NCI-H1436 (cell line): ENCODE measurements at regions not wholly inside any gene's neighbourhood (a gene's known extent, or its start where the extent isn't known, plus 50 kb on each side); places are given as distances from the start of the nearest gene placed in this dataset.
"Not testable (repeated sequence)": the region's sequence is repeated elsewhere in the genome, so short reads cannot be mapped to it uniquely, and the experiment has no call there.

Experiments
- DNase-seq: peaks from one replicate; lab custom pipeline; 2025; lab: John Stamatoyannopoulos, UW

DNA sequence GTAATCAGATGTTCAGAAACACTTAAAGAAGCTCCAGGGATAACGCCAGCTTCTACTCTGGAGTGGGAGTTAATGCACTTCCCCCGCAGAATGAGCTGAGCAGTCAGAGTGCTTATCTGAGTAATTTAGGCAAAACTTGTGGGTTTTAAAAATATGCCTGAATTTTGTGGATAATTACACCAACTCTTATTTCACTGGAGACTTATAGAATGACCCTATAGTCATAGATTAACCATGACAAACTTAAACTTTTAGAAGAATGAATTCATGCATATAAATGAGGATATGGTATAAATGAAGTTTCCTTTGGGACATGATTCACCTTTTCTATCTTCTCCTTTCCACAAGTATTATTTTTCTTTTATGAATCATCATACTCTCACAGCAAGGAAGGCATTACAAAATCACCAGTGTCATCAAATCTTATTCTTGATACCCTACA lies 241.1 kb upstream of the FBXO33 start:
- no peak for DNase-seq

DNA sequence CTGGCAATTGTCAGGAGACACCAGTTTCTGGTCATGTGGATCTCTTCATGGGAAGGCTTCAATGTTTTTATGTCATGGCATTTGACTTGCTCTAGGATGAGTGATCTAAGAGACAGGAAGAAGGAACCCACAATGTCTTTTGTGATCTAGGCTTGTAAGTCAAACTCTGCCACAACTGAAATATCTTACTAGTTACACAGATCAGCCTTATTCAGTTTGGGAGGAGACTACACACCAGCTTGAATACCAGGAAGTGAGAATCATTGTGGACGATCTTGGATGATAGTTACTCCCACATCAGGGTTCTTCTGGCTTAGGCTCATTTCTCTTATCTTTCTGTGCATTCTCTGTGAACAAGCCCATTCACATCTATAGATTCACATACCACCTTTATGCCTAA lies 236.2 kb upstream of the FBXO33 start:
- DNase-seq: no peak

DNA sequence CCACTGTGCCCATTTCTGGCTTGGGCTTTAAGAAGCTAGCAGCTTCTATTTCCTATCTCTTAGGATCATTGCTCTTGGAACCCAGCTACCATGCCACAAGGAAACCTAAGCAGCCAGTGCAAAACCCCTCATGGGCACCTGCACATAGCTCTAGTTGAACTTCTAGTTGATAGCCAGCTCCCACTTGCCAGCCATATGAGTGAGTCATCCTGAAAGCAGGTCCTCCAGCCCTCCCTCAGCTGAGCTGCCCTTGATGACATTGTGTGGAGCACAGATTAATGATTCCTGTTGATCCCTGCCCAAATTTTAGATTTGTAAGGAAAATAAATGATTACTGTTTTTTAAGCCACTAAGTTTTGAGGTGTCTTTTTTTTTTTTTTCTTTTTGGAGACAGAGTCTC lies 234.2 kb upstream of the FBXO33 start:
- DNase-seq: no peak

DNA sequence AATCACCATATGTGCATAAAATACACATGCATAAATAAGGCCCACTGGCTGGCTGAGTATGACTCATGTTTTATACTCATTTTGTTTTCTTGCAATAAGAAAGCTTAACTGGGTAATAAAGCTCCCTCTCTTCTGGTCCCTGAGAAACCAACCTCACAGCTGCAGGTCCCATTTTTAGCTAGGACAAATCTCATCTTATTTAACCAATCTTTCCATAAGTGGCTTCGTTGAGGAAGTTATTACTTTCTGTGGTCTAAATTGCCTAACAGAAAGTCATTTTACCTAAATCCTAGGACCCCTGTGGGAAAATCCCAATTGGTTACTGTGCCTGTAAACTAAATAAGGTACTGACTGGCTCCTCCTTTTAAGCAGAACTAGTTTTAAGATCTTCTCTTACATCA lies 232.8 kb upstream of the FBXO33 start:
- no peak for DNase-seq

DNA sequence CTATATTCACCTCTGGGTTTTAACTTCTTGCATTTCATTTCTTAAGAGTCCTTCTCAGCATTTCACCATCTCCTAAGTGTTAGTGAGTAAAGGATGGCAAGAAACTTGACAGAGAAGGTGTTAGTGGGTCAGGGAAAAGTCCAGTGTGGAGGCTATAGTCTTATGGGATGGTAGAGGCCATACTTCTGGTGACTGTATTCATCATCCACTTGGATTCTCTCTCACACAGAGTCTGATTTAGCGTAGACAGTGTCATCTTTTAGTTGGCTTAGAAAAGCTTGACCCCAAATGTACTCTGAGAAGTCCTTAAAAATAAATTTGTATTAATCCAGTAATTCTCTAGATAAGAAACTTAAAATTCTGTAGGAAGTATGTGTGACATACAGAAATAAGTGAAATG lies 232.4 kb upstream of the FBXO33 start:
- DNase-seq: no peak

DNA sequence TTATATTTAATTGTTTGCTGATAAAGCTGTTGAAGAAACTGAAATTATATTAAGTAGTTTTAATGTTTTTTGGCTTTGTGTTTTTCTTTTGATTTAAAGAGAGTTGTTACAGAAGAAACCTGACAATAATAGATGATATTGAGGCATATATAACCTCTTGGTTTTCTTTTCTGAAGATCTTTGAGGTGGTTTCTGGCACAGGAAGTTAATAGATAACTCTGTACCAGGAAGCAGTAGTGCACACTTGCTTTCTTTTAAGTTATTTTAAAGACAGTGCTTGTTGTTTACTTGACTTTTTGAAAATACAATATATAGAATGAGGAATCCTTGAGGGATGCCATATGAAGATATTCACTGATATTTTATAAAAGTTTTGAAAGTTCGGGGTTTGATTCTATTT lies 209.0 kb upstream of the FBXO33 start:
- DNase-seq: no peak

DNA sequence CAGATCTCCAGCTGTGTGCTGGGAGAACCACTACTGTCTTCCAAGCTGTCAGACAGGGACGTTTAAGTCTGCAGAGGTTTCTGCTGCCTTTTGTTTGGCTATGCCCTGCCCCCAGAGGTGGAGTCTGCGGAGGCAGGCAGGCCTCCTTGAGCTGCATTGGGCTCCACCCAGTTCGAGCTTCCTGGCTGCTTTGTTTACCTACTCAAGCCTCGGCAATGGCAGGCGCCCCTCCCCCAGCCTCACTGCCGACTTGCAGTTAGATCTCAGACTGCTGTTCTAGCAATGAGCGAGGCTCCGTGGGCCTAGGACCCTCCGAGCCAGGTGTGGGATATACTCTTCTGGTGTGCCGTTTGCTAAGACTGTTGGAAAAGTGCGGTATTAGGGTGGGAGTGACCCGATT lies 206.8 kb upstream of the FBXO33 start:
- DNase-seq: not testable (repeated sequence)

DNA sequence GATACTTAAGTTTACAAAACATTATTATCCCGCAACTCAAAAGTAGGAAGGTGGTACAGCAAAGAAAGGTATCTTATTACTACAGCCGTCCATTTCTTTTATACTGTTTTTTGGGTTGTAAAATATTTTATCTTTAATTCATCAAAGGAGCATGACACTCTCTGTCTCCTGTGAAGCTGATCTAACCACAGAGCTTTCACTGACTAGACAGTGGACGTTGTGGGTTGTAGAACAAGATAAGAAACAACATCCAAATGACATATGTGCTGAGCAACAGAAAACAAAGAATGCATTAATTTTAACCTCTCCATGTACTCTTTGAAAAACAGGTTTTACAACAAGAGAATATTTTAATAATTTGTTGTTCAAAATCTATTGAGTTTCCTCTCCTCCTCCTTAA lies 195.9 kb upstream of the FBXO33 start:
- DNase-seq: no peak

DNA sequence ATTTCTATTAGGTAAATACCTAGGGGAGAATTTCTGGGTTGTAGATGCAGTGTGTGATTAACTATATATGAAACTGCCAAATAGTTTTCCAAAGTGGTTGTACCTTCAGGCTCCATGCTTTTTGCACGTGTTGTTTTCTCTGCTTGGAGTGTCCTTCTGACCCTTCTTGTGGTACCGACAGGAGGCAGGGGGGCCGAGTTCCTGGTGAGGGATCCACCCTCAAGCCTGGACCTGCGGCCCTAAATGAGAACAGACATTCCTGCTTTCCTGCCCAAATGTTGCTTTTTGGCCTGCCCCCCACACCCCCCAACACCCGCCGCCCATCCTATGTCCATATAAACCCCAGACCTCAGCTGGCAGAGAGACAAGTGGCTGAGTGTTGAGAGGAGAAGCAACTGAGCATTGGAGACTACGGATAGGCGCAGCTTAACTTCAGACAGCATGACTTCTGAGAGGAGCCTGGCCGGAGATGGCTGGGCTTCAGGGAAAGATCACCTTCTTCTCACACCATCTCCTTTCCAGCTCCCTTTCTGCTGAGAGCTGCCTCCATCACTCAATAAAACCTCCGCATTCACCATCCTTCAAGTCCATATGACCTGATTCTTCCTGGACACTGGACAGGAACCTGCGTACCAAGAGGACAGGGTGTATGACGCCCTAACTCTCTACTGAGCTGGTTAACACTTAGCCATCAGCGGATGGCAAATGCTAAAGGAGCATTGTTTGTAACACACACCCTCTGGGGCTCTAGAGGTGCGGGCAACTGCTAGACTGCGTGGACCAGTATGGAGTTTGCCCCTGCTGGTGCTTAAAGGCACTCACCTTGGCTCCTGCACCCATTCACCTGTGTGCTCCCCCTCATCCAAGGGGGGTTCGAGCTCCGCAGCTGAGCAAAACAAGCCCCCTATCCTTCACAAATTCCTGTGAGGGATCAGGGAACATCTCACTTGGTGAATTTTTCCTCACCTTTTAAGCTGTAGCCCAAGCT lies 194.7 kb upstream of the FBXO33 start:
- DNase-seq: no peak

DNA sequence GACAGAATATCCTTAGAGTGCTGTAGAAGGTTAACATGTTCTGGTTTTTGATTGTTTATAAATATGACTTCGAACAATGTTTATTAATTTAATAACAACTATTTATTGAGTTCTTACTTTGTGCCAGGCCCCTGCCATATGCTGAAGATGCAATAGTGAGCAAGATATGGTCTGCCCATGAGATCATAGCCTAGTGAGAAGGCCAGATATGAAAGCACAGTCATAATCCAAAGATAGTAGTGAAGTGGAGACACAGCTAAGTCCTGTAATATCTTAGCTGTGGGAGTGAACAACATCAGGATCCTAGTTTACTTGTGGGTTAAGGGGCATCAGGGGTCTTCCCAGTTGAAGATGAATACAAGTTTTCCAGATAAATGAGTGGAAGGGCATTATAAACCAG lies 189.4 kb upstream of the FBXO33 start:
- no peak for DNase-seq

DNA sequence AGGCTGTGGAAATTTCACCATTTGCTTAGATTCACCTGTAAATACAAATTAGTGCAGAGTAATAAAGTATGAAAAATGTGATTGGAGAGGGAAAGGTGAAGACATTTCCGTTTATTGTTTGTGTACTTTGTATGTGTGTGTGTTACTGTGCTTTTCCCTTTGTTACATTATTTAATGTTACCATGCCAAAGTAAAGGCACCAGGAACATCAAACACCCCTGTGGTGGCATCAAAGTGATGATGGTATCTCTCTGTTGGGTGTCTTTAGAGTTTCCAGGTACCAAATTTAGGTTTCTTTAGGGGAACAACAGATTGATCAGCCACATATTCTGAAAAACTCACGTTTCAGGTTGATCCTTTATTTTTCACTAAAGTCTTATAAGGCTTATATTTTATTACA lies 189.0 kb upstream of the FBXO33 start:
- no peak for DNase-seq

DNA sequence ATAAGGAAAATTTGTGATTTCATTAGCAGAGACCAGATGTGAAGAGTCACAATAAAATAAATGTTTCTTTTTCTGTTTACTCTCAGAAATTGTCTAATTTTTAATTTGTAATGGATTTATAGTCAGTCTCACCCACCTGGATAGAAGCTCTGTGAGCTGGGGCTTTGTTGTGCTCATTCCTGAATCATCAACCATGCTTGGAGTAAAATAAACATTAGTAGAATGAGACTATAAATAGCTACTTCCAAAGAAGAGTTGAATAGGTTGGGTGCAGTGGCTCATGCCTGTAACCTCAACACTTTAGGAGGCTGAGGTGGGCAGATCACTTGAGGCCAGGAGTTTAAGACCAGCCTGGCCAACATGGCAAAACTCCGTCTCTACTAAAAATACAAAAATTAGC lies 185.3 kb upstream of the FBXO33 start:
- no peak for DNase-seq

DNA sequence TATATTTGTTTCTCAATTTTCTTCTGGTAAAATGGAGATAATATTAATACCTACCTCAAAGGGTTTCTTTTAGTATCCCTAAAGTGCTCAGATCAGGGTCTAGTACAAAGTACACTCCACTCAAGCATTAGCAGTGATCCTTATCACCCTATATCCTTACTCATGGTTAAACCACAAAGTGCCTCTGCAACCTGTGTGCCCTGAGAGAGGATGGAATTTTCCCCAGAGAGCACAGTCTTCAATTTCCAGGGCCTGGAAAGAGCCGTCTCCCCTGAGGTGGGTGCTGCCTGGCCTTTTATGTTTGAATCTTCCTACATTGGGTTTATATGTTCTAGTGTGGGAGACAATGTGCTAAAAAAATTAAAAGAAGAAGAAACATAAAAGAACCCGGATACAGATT lies 183.1 kb upstream of the FBXO33 start:
- no peak for DNase-seq

DNA sequence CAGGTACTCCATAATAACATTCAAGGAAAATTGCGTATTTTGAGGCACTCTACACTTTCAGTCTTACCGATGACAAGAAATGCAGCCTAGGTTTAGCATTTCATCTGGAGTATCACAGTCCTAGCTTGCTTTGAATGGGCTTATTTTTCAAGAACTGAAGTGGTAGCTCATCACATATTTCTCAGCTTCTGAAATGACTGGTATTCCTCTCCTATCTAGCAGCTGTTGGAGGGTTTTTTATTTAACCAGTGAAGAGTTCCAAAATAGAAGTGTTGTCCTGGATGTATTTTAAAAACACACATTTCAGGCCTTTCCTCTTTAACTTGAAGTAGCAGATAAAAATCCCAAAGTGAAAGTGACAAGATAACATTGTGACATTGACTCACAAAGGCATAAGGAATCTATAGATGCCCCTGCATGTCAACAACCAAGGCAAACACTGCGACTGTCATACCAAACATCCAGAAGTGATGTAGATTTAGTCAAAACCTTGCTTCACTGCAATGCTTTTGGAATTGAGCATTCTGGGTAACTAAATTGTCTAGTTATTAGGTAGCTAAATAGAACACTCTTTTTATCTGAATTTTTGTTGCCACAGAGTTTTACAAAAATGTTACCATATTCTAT lies 182.2 kb upstream of the FBXO33 start:
- no peak for DNase-seq

DNA sequence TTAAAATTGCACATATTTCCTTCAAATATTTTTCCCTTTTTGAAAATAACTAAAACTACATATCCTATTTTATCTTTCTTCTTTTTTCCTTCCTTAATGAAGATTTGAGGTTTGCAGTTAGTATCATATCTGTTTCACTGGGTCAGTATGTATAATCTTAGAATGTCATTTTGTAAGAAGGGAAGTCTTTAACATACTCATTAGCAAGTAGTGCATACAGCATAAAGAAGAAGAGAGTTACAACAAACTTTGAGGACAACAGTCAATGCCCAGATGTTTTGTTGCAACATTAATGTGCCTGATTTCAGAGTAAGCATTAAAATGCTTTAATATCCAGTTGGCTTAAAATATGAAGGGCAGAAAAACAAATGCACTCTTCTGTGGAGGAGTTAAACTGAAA lies 176.9 kb upstream of the FBXO33 start:
- no peak for DNase-seq

DNA sequence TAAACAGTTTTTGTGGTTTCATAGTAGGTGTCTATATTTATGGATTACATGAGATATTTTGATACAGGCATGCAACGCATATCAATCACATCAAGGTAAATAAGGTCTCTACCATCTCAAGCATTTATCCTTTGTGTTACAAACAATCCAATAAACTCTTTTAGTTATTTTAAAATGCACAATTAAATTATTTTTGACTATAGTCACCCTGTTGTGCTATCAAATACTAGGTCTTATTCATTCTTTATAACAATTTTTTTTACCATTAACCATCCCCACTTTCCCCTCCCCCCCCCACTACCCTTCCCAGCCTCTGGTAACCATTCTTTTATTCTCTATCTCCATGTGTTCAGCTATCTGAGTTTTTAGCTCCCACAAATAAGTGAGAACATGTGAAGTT lies 175.7 kb upstream of the FBXO33 start:
- DNase-seq: no peak

DNA sequence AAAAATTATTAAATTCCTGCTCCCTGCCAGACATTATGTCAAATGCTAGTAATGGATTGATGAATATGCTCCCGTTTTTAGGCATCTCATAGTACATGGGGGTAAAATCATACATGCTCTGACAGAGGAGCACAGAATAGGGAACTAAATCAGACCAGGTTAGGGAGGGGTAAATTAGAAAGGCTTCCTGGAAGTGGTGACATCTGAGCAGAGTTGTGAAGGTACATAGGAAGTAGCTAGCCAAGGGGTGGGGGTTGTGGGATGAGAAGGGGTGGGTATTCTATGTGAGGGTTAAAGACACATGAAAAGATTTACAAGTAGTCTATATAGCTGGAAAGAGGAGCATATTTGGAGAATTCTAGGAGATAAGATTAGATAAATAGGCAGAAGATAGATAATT lies 171.7 kb upstream of the FBXO33 start:
- DNase-seq: no peak

DNA sequence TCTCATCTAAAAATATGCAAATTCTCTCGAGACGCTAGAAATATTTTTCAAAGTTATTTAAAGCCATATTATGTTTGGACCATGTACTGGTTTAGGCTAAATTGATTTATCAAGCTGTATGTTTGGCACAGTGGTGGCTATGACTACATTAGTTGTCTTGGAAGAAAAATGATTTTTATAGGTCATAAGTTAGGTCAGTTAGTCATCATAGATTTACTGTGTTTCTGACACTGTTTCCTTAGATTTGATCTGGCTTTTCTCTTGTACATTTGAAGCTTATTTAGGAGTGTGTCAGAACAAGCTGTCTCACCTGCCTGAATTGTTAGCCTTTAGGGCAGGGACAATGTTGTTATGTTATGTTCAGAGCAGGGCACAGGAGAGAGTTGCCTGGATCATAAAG lies 161.1 kb upstream of the FBXO33 start:
- DNase-seq: no peak

DNA sequence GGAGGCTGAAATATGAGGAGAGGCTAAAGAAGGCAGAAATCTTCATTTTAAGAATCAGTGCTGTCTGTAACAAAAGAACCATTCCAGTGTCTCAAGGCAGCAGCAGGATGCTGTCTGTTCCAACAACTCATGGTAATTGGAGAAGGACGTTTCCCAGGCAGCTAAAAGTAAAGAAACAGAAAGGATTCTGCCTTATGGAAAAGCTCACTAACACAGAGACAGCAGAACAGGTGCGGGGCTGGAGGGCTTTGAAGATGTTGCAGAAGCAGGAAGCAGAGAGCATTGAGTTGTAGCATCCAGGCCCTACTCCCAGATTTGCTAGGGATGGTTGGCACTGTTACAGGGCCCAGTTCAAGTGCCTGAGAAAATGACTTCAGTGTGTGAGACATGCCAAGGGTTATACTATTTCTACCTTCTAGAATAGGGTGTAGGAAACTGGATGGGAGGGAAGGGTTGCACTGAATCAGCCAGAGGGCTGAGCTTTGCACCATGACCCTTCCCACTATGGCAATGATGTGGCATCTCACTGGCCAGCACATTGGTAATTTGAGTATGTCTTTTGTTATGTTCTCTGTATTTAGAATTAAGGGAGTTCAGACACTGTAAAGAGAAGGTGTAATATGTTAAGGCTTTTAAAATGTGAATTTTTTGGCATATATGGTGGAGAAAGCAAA lies 160.0 kb upstream of the FBXO33 start:
- no peak for DNase-seq

DNA sequence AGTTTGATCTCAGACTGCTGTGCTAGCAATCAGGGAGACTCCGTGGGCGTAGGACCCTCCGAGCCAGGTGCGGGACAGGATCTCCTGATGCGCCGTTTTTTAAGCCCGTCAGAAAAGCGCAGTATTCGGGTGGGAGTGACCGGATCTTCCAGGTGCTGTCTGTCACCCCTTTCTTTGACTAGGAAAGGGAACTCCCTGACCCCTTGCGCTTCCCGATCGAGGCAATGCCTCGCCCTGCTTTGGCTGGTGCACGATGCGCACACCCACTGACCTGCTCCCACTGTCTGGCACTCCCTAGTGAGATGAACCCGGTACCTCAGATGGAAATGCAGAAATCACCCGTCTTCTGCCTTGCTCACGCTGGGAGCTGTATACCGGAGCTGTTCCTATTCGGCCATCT lies 157.6 kb upstream of the FBXO33 start:
- DNase-seq: not testable (repeated sequence)

DNA sequence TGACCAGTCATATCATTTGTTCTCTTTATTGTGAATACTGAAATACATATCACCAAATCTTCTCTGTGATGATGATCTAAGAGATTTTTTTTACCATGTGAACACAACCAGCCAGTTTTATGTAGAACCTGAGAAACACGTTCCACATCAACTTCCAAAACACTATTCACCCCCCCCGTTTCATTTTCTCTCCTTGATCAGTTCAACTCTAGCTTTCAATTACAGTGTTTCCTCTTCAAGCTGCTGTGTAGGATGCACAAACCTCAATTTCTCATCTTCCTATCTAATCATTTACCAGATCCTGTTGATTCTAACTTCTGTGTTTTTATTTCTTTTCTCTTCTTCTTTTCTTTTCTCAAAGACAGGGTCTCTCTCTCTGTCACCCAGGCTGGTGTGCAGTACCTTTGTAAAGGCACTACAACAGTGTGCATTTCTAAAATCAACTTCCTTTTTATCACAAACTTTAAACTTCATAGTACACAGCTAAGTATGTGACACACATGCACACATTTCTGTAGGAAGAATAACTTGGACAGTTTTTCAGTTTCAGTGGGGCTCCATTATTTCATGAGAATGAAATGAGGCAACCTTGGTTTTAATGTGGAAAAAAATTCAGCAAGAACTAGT lies 149.9 kb upstream of the FBXO33 start:
- DNase-seq: no peak

DNA sequence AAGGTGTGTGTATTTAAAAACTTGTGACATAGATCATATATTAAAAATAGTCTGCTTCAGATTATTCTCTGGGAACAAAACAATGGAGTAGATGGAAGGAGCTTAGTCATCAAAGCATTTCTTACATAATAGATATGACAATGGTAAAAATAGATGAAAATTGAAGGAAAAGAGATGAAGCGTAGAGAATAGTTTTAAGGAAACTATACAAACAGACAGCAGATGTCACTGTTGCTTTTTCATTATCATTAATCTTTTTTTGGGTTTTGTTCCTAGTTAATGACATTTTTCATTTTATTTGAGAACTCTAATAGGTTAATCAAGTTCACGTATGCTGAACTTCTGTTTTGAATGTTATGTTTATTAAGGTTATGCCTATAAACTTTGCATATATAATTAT lies 149.2 kb upstream of the FBXO33 start:
- DNase-seq: no peak

DNA sequence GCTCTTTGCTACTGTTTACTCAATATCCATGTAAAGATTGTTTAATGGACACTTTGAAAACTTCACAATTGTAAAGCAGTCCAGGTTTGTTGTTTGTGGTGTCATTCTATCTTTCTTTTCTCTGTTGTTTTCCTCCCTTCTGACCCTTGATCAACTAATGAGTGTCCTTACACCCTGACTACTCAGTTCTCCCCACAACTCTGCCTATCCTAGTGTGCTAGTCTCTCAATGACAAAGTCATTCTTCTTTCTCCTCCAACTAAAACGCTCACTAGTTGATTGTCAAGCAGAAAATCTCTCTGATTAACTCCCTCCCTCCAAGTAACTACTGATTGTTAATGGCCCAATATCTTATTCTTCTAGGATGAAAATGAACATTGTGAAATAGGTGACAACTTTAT lies 148.5 kb upstream of the FBXO33 start:
- DNase-seq: no peak
